SW 1271 (cell line): ENCODE measurements at regions not wholly inside any gene's neighbourhood (a gene's known extent, or its start where the extent isn't known, plus 50 kb on each side); places are given as distances from the start of the nearest gene placed in this dataset.

Source experiments
- DNase-seq, 2 experiments: peaks; one replicate each; lab custom pipeline; 2025; lab: John Stamatoyannopoulos, UW

- no peak for DNase-seq
Observed at GRCh38 chr7:84297616-84298015, 103.0 kb upstream of the SEMA3A start.

GRCh38 chr7:84294847-84295455, 100.4 kb upstream of the SEMA3A start:
- no peak for DNase-seq

DNA sequence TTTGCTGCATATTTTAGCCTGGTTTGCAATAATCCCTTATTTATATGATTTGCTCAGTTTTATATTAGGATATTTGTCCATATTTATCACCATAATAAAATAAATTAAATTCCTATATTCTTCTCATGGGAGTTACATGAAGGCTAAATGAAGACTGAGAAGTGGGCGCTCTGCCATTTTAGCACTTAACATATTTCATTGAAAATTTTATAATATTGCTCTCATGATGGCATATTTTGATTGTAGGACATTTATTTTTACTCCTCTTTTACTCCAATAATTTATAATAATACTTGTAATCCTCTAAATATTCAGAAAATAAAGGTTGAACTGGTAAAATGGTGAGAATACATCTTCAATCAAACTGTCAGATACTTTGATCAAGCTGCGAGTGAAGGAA, 99.8 kb upstream of the SEMA3A start:
- DNase-seq, result no peak

DNA sequence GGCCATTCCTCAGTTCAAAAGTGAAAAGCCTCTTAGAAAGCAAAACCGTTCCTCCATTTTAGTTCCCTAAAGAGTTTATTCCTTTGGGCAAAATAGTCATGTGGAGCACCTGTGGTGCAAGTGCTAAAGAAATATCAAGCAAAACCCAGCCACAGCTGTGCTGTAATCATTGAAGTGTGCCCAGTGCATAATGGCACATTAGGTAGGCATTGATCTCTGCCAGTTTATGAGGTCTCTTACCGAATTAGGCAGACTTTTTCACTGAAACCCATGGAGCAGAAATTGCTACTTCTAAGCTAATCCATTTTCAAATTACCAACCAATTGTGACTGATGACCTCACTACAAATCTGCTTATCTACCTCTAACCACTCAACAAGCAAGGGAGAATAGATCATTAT, 97.2 kb upstream of the SEMA3A start:
- DNase-seq, result no peak

DNA sequence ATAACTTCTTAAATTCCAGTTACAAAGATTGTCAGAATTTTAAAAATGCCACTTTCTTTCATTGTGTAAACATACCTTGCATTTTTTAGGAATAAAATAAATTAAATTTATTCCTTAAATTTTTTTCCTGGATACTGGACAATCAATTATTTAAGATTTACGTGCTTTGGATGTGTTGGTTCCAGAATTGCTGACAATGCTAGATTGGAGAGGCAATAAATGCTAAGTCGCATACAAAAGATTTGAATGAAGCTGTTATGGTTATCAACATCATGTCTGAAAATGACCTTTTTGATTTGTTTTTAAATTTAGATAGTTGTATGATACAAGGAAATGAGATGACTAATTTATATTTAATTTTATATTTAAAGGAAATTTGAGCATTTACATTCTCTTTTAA, 89.2 kb upstream of the SEMA3A start:
- no peak for DNase-seq

DNA sequence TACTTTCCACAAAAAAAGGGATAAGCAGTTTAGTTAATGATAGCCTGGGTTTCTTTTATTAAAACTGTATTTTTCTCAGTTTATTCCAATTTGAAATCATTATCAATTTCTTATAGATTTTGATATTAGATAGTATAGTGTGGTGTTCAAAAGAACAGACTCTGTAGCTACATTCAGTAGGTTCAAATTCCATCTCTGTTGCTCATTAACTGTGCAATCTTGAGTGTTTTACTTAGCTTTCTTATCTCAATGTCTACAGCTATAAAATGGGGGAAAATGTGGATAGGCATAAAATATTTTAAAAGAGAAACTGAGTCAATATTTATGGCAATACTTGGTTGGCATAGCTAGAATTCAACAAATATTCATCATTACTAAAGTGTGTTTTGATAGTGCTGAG, 86.9 kb upstream of the SEMA3A start:
- DNase-seq, result no peak

- no peak for DNase-seq
Observed at GRCh38 chr7:84277628-84278224, 83.1 kb upstream of the SEMA3A start.

- DNase-seq, result no peak
Observed at GRCh38 chr7:84274029-84274638, 79.5 kb upstream of the SEMA3A start.

DNA sequence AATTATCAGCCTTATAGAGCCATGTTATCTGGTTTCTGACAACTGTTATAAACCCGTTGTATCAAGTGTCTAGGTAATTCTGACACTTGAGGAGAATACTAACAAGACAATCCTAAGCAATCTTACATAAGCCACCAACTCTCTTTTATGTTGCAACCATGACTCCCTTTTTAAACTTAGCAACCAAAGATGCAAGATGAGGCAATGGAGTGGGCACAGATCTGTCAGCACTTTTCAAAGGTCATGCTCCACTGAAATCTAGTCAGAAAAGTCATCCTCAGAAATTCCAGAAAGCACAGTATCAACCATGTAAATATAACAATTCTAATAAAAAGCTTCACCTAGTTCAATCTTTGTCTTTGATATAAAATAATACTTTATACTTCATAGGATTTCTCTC, 77.0 kb upstream of the SEMA3A start:
- no peak for DNase-seq

- no peak for DNase-seq
Observed at GRCh38 chr7:84264396-84264795, 69.8 kb upstream of the SEMA3A start.

DNA sequence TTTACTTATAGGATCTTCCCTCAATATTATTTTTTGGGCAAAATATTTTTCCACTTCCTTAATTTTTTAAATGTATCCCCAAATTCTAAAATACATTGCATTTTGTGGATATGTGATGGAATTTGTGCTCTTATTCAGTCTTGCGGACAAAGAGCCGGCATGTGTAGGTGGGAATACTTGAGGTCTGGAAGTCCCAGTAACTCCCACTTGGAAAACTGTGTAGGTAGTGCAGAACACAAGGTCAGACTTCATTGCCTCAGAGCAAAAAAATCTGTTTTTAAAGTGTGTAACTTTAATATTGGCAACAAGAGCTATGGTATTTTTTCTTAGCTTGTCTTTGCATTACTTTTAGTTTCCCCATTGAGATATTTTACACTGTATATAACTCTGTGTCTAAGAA, 68.5 kb upstream of the SEMA3A start:
- no peak for DNase-seq

- no peak for DNase-seq
Observed at GRCh38 chr7:84261509-84261908, 66.9 kb upstream of the SEMA3A start.

DNA sequence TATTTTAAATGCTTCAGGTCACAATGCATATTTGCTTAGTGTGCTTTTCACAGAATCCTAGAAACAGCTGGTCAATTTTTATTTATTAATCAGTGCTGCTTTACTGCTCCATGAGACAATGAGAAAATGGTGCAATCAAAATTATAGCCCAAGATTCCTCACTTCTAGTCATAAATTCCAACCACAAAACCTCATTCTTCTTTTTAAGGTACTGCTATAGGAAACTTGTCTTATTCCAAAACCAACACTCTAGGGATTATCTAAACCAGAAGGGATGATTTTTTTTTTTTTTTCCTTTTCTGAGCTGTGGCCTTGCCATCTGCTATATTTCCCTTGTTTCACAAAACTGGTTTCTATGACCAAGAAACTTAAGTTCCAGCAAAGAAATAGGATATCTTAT, 64.0 kb upstream of the SEMA3A start:
- no peak for DNase-seq

DNA sequence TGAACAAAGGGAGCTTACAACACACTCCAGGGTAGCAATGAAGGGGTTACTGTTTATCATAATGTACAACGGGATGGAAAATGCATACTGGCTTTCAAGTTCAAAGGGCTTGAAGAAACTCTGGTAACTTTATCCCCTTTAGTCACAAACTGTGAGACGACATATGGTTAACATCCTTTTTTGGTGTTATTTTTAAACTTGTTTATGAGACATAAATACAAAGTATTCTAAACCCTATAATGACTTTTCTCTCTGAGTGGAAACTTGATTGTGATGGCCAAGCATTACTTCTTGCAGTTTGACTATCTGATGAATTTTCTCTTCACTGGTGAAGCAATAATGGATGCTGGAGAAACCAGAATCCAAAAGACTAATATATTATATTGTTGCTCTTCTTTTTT, 62.0 kb upstream of the SEMA3A start:
- no peak for DNase-seq

DNA sequence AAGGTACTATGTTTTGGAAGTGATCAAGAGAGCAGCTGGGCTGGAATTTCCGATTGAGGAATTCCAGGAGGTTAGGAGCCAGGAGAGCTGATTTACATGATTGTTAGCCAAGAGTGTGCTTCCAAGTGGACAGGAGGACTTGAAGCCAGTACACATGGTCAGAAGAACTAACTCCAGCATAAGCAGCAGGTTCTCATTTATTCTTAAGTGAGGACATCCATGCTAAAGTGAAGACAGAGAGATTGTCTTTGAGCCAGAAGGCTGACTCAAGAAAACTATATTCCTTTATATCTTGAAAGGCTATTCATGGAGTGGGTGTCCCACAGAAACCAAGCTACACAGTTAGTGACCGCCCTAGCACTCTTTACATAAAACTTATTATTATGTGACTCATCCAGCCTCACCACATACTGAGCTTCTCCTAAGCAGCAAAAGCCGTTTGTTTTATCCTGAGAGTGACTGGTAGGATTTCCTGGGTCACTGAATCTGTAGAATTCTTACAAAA, 56.7 kb upstream of the SEMA3A start:
- DNase-seq, result no peak

DNA sequence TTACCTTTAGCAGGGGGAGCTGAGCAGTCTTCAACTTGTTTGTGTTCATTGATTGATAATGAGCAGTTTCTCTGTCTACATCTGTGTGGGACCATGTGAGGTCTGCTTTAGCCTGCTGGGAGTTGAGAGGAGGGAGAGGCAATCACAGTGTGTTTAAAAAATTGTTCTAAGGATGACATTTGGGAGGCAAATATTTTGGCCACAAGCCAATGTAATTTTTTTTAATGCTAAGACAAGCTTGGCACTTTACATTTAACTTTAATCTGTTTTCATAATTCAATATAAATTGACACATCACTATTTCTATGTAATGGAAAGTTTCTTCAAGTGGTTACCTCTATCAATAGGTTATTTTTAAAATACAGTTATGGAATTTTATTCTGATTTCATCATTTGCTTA, 55.9 kb upstream of the SEMA3A start:
- no peak for DNase-seq

DNA sequence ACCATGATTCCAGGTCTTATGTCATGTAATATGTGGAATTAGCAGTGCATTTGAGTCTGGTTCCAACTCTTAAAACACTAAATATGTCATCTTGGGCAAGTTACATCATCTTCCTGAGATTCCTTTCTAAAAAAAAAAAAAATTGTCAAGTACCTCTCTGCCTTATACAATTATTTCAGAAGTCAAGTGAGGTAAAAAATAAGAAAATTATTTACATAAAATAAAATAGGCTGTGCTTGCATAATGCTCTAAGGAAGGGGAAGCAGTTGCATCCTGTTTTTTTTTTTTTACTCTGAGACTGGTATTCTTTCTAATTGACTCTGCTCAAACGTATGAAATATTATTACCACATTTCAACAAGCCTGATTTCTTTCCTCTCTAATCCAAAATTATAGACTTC, 55.1 kb upstream of the SEMA3A start:
- no peak for DNase-seq

DNA sequence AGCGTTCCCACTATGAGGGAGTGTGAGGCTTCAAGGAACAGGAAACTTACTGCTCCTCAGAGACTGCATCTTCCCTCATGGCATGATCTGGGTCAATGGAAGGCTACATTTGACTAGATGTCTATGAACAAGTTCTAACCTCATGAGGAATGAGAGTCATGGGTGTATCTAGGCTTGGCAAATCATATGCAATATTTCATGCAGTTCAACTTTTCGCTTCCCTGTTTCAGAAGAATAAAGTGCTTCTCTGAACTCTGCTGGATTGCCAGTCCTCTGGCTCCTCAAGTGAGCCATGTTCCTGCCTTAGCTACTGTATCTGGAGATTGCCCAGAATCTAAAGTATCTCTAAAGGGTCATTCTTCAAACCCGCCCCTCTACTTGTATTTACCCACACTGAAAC, 54.3 kb upstream of the SEMA3A start:
- DNase-seq, result no peak

DNA sequence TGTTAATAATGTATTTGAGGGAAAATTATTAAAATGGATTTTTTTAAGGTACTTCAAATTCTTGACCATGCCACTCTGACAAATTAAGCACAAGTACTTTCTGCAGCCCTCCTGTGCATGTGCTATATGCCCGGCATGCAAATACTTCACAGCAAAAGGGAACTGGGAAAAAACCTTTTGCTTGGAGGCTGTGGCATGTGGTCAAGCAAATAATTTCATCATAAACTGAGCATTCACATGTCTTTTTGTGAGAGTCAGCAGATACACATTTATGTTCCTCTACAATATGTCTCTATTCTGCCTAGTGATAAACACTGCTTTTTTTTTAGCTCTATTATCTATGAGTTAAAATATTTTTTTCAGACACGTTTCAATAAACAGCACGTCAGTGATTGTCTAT, 53.7 kb upstream of the SEMA3A start:
- DNase-seq, result no peak

- no peak for DNase-seq
Observed at GRCh38 chr7:84247591-84247990, 53.0 kb upstream of the SEMA3A start.

- DNase-seq, result no peak
Observed at GRCh38 chr7:84245835-84246234, 51.2 kb upstream of the SEMA3A start.
